Epithelial cell of proximal tubule (primary cell): ENCODE measurements at regions not wholly inside any gene's neighbourhood (a gene's known extent, or its start where the extent isn't known, plus 50 kb on each side); places are given as distances from the start of the nearest gene placed in this dataset.

ENCODE experiments used
- DNase-seq: peaks from one replicate; pipeline ENCODE4 v3.0.0-alpha.2; 2011; ENCODE audit warnings: low read depth
- H3K4me3 ChIP-seq: 2 replicates; pipeline ENCODE4 v1.5.1; 2011; ENCODE audit warnings: low read depth, mild to moderate bottlenecking, low read length
- CTCF ChIP-seq: conservative IDR thresholded peaks from 2 replicates; pipeline ENCODE4 v1.5.1; 2012; ENCODE audit warnings: low read depth, mild to moderate bottlenecking, low read length

- no peak for TF ChIP-seq CTCF
- H3K4me3 ChIP-seq = no peak overlapping the region
- no peak for DNase-seq
Observed at GRCh38 chr3:115323380-115323779, 176.3 kb upstream of the ZBTB20 start.

GRCh38 chr3:115324056-115324455, 177.0 kb upstream of the ZBTB20 start:
- no peak overlapping the region for H3K4me3 ChIP-seq
- TF ChIP-seq CTCF = no peak
- DNase-seq = no peak

- DNase-seq = no peak
- TF ChIP-seq CTCF = no peak
- no peak overlapping the region for H3K4me3 ChIP-seq
Observed at GRCh38 chr3:115325539-115325938, 178.5 kb upstream of the ZBTB20 start.

GRCh38 chr3:115330430-115330829, 183.3 kb upstream of the ZBTB20 start:
- DNase-seq = no peak
- no peak for TF ChIP-seq CTCF
- no peak overlapping the region for H3K4me3 ChIP-seq

- DNase-seq = no peak
- H3K4me3 ChIP-seq = no peak overlapping the region
- no peak for TF ChIP-seq CTCF
Observed at GRCh38 chr3:115332998-115333397, 185.9 kb upstream of the ZBTB20 start.

GRCh38 chr3:115336836-115337235, 189.7 kb upstream of the ZBTB20 start:
- H3K4me3 ChIP-seq = no peak overlapping the region
- no peak for DNase-seq
- no peak for TF ChIP-seq CTCF

GRCh38 chr3:115340586-115340985, 193.5 kb upstream of the ZBTB20 start:
- TF ChIP-seq CTCF = no peak
- DNase-seq = no peak
- no peak overlapping the region for H3K4me3 ChIP-seq
